SIG-M5 treated with dmso at 0.1 percent for 504 hours (cell line): ENCODE measurements at regions not wholly inside any gene's neighbourhood (a gene's known extent, or its start where the extent isn't known, plus 50 kb on each side); places are given as distances from the start of the nearest gene placed in this dataset.

Source experiments
- DNase-seq: peaks from one replicate; lab custom pipeline; 2025; ENCODE audit not compliant: unreplicated experiment; lab: John Stamatoyannopoulos, UW

GRCh38 chr4:152269448-152270191 is 266.3 kb downstream of the FBXW7 start:
- DNase-seq, result no peak

GRCh38 chr4:152267811-152268210 is 268.1 kb downstream of the FBXW7 start:
- DNase-seq, result no peak

- DNase-seq, result no peak
Measured at GRCh38 chr4:152266831-152267480, 268.9 kb downstream of the FBXW7 start.

- no peak for DNase-seq
Measured at GRCh38 chr4:152265149-152265621, 270.7 kb downstream of the FBXW7 start.

- DNase-seq, result no peak
Measured at GRCh38 chr4:152264106-152264505, 271.8 kb downstream of the FBXW7 start.

GRCh38 chr4:152259866-152260265 is 276.0 kb downstream of the FBXW7 start:
- no peak for DNase-seq

- no peak for DNase-seq
Measured at GRCh38 chr4:152258804-152259708, 276.8 kb downstream of the FBXW7 start.

GRCh38 chr4:152258391-152258790 is 277.5 kb downstream of the FBXW7 start:
- no peak for DNase-seq

- DNase-seq, result no peak
Measured at GRCh38 chr4:152257601-152258066, 278.3 kb downstream of the FBXW7 start.

GRCh38 chr4:152256996-152257395 is 278.9 kb downstream of the FBXW7 start:
- no peak for DNase-seq

- no peak for DNase-seq
Measured at GRCh38 chr4:152255437-152255836, 280.5 kb downstream of the FBXW7 start.

GRCh38 chr4:152248347-152248746 is 287.5 kb downstream of the FBXW7 start:
- DNase-seq, result no peak

GRCh38 chr4:152247271-152247975 is 288.5 kb downstream of the FBXW7 start:
- no peak for DNase-seq

GRCh38 chr4:152246659-152247058 is 289.2 kb downstream of the FBXW7 start:
- no peak for DNase-seq

- no peak for DNase-seq
Measured at GRCh38 chr4:152245680-152246079, 290.2 kb downstream of the FBXW7 start.

- no peak for DNase-seq
Measured at GRCh38 chr4:152244659-152245058, 291.2 kb downstream of the FBXW7 start.

GRCh38 chr4:152243896-152244595 is 291.8 kb downstream of the FBXW7 start:
- no peak for DNase-seq

GRCh38 chr4:152243206-152243605 is 292.7 kb downstream of the FBXW7 start:
- no peak for DNase-seq

- no peak for DNase-seq
Measured at GRCh38 chr4:152240232-152240631, 295.7 kb downstream of the FBXW7 start.

- no peak for DNase-seq
Measured at GRCh38 chr4:152239216-152239615, 296.7 kb downstream of the FBXW7 start.
